ENCODE measurements at regions not wholly inside any gene's neighbourhood (a gene's known extent, or its start where the extent isn't known, plus 50 kb on each side); places are given as distances from the start of the nearest gene placed in this dataset.

DNA sequence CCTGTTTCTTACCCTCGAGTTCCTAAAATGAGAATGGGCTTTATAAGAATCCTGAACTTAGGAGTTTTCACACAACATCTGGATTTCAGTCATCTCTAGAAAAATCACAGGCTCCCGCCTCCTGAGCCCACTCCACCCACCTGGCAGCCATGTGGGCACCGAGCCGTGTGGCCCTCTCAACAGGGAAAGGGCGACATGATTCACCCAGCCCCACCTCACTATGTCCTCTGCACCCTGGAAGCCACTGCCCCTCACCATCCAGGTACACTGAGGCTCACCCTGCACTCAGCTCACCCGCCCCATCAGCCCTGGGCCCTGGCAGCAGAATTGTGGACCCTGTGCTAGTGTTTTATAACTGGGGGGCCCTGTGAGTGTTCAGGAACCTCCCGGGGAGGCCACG lies 101.5 kb downstream of the SHANK2 start:
- TF ChIP-seq CTBP1 (IDR thresholded peaks at IDR 0.05; ENCODE audit: borderline replicate concordance) (no peak), FOXM1 (IDR thresholded peaks at IDR 0.05; ENCODE audit: borderline replicate concordance) (no peak), BHLHE40 (IDR thresholded peaks at IDR 0.05; ENCODE audit: borderline replicate concordance) (no peak), ELF4 (IDR thresholded peaks at IDR 0.05) (no peak), TARDBP (IDR thresholded peaks at IDR 0.05) (no peak), FOXA1 (IDR thresholded peaks at IDR 0.05) (no peak), SP1 (IDR thresholded peaks at IDR 0.05) (no peak), HDGF (IDR thresholded peaks at IDR 0.05; ENCODE audit: borderline replicate concordance) (no peak), NFRKB (IDR thresholded peaks at IDR 0.05) (no peak)
